Coronary artery (tissue), 2 donors: ENCODE measurements at regions not wholly inside any gene's neighbourhood (a gene's known extent, or its start where the extent isn't known, plus 50 kb on each side); places are given as distances from the start of the nearest gene placed in this dataset.
A peak's percentile ranks its signal among the peaks of the same experiment; 100 is the strongest.

Experiments
- DNase-seq: peaks from one replicate; pipeline ENCODE4 v3.0.0-alpha.2; 2017; ENCODE audit warnings: low spot score
- H3K27ac ChIP-seq, 2 donors: fragments of 200-600 bp; sonication (generic); one replicate each; pipeline ENCODE4 v1.5.1; 2016 to 2019
- H3K4me3 ChIP-seq: fragments of 200-600 bp; sonication (generic); 2 replicates; pipeline ENCODE4 v1.5.1; 2016; ENCODE audit warnings: mild to moderate bottlenecking, moderate library complexity
- TF ChIP-seq, protein P1 (sequence below): fragments of 200-600 bp; sonication (generic); IDR thresholded peaks from one replicate; pipeline ENCODE4 v1.5.1; 2019; ENCODE audit warnings: antibody characterized with exemption

DNA sequence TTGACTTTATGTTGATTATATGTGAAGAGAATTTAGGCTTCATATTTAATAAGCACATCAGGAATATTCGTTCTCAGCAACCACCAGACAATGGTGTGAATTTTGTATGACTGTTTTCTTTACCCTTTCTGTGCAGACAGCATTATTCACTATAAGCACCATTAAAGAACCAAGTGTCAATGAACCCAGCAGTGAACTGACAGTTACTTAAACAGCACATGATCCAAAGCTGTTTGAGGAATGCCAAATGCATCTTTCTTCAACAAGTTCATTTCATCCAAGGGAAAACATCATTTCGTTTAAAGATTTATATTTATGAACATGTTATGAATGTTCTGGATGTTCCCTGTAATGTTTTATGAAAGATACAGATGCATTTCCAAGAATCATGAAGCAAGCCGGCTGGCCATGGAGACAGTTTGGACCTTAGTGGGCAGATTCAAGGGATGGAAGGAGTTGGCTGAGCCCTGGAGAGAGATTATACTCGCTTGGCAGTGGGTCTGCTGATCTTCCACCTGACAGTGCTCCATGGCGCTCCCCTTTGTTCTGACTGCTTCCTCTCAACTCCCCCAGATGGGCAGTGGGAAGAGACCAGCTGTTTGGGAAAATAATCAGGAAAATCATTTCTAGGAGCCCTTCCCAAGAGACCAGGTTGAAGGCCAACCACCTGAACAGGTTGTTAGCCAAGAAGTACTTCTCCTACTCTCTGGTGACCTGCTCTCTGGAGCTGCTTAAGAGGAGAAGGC, 326.0 kb upstream of the RSPO3 start:
- DNase-seq = no peak
- Histone ChIP-seq H3K27ac (no peak overlapping the region), H3K4me3 (no peak overlapping the region)
- TF ChIP-seq, protein P1, sequence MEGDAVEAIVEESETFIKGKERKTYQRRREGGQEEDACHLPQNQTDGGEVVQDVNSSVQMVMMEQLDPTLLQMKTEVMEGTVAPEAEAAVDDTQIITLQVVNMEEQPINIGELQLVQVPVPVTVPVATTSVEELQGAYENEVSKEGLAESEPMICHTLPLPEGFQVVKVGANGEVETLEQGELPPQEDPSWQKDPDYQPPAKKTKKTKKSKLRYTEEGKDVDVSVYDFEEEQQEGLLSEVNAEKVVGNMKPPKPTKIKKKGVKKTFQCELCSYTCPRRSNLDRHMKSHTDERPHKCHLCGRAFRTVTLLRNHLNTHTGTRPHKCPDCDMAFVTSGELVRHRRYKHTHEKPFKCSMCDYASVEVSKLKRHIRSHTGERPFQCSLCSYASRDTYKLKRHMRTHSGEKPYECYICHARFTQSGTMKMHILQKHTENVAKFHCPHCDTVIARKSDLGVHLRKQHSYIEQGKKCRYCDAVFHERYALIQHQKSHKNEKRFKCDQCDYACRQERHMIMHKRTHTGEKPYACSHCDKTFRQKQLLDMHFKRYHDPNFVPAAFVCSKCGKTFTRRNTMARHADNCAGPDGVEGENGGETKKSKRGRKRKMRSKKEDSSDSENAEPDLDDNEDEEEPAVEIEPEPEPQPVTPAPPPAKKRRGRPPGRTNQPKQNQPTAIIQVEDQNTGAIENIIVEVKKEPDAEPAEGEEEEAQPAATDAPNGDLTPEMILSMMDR = no peak

DNA sequence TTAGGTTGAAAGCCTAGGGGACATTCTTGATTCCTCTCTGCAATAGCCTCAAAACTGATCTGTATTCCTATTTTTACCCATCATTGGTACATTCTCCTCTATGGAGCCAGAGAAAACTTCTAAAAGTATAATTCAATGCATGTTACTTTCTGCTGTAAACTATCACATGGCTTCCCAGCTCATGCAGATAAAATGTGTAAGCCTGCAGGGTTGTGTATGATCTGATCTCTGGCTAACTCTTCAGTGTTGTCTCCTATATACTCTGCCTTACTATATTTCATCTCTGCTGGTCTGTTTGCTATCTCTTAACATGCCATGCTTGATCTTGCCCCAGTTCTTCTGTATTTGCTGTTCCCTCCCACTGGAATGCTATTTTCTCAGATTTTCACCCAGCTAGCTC, 323.3 kb upstream of the RSPO3 start:
- no peak overlapping the region for H3K27ac ChIP-seq
- H3K4me3 ChIP-seq = no peak overlapping the region
- TF ChIP-seq, protein P1 = no peak
- no peak for DNase-seq

DNA sequence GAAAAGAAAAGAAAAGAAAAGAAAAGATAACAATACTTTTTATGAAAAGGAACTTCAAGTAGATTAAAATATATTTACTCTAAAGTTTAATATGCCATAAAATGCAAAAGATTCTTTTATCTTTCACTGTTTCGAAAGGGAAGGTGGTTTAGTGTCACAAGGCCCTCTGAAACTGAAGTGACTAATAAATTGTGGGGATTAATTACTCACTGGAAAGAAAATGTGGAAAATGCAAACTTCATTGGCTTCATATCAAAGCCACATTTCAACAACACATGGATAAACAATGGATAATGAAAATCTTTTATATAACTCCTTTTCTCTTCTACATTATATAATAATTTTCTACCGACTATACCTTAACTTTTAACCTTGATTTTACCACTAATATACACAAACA, 320.5 kb upstream of the RSPO3 start:
- DNase-seq = no peak
- TF ChIP-seq, protein P1 = no peak
- no peak overlapping the region for H3K27ac ChIP-seq
- H3K4me3 ChIP-seq = no peak overlapping the region

- DNase-seq = no peak
- TF ChIP-seq, protein P1 = no peak
- H3K4me3 ChIP-seq = no peak overlapping the region
Measured at GRCh38 chr6:126803769-126804168, 314.7 kb upstream of the RSPO3 start.

DNA sequence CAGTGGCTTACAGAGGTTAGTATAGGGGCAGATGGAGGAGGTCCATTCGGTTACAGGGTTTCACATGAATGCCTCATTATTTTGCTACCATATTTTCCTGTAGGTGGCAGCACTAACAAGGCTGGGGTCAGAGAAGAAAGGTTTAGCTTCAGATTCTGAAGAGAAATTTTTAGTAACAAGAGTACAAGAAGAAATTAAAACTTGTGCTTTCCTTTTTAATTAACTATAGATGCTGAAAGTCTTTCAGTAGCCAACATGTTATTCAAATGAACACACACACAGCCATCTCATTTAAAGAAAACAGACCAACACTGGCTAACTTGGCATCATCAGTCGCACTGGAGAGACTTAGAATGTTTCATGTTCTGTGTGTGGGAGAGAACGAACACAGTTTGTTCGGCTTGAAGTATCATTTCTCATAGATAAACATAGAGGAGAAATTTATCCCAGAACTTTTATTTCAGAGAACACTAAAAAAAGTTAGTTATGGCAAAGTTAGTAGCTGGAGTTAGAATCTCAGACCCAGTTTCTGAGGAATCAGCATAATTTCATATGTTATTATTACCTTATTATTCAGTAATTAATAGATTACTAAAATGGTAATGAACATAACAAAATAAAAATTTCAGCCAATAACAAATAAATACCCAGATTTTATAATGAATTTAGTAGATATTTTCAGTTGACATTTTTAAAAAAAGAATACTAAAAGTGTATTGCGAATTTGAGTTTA, 314.0 kb upstream of the RSPO3 start:
- Histone ChIP-seq H3K27ac (no peak overlapping the region), H3K4me3 (no peak overlapping the region)
- TF ChIP-seq, protein P1 = peak; percentile 57
- no peak for DNase-seq

More at GRCh38 chr6:126803769-126804168, 314.7 kb upstream of the RSPO3 start:
- no peak overlapping the region for H3K27ac ChIP-seq

DNA sequence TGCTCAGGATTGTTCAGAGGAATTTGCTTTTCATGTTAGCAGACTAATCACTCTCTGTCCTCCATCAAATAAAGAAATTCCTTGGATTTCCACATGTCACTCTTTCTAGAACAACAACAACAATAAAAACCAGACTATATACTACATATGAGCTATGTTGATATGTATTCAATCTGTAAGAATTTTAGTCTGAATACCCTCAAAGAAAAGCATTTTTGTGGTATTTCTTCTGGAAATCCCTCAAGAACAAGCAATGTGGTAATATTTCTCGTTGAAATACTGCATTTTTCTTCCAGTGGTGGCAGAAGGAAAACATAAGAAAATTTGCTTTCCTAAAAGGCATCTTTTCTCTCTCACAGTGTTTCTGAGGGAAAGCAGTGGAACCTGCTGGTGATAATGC, 312.6 kb upstream of the RSPO3 start:
- Histone ChIP-seq H3K4me3 (no peak overlapping the region), H3K27ac (no peak overlapping the region)
- DNase-seq = no peak
- TF ChIP-seq, protein P1 = no peak

GRCh38 chr6:126807876-126808275, 310.6 kb upstream of the RSPO3 start:
- no peak for DNase-seq
- TF ChIP-seq, protein P1 = no peak
- Histone ChIP-seq H3K27ac (no peak overlapping the region), H3K4me3 (no peak overlapping the region)
